WTC11 (cell line): ENCODE measurements at regions not wholly inside any gene's neighbourhood (a gene's known extent, or its start where the extent isn't known, plus 50 kb on each side); places are given as distances from the start of the nearest gene placed in this dataset.

ENCODE experiments used
- ATAC-seq: fragments of 200-7000 bp; cut with Tn5 transposase; 2 replicates; pipeline ENCODE4 v1.10.0; 2021; ENCODE audit warnings: mild to moderate bottlenecking, moderate library complexity
- CTCF ChIA-PET: fragments of 300-600 bp; sonication (Branson Sonifier 250); formaldehyde crosslinking; loops from one replicate; lab custom pipeline; 2021; ENCODE audit warnings: antibody characterized with exemption; lab: Charles Lee
- POLR2A ChIA-PET: fragments of 350-600 bp; sonication (Branson Sonifier 250); formaldehyde crosslinking; loops from one replicate; lab custom pipeline; 2021; ENCODE audit warnings: antibody characterized with exemption; lab: Charles Lee
- DNase-seq: peaks from one replicate; pipeline ENCODE4 v3.0.0; 2021; ENCODE audit warnings: low spot score
- H3K27ac Mint-ChIP-seq: 2 replicates; pipeline ENCODE4 v1.8.0; 2021; ENCODE audit warnings: mixed read lengths
- H3K27me3 Mint-ChIP-seq: 2 replicates; pipeline ENCODE4 v1.8.0; 2021; ENCODE audit warnings: low read depth, mild to moderate bottlenecking, moderate library complexity, mixed read lengths
- H3K36me3 Mint-ChIP-seq: 2 replicates; pipeline ENCODE4 v1.8.0; 2021; ENCODE audit warnings: mixed read lengths
- H3K4me1 Mint-ChIP-seq: 2 replicates; pipeline ENCODE4 v1.8.0; 2022; ENCODE audit warnings: mixed read lengths
- H3K4me3 Mint-ChIP-seq: 2 replicates; pipeline ENCODE4 v1.8.0; 2021; ENCODE audit warnings: mild to moderate bottlenecking, moderate library complexity, mixed read lengths
- H3K9me3 Mint-ChIP-seq: 2 replicates; pipeline ENCODE4 v1.8.0; 2021; ENCODE audit warnings: mixed read lengths
- CREM ChIP-seq: sonication (generic); formaldehyde crosslinking; IDR thresholded peaks from 2 replicates; pipeline ENCODE4 v1.8.1; 2022; ENCODE audit warnings: mild to moderate bottlenecking, missing genetic modification reagents, moderate library complexity
- FOXJ3 ChIP-seq: sonication (generic); formaldehyde crosslinking; IDR thresholded peaks from 2 replicates; pipeline ENCODE4 v1.9.0; 2021; ENCODE audit warnings: missing genetic modification reagents, mild to moderate bottlenecking, borderline replicate concordance
- GABPB1 ChIP-seq: sonication (generic); formaldehyde crosslinking; IDR thresholded peaks from 2 replicates; pipeline ENCODE4 v1.8.1; 2023; ENCODE audit warnings: mild to moderate bottlenecking, missing genetic modification reagents
- GRHL2 ChIP-seq: fragments of 250-450 bp; sonication (Bioruptor Pico); IDR thresholded peaks from 2 replicates; pipeline ENCODE4 v1.8.0; 2022; ENCODE audit warnings: mild to moderate bottlenecking, moderate library complexity; ENCODE audit not compliant: insufficient replicate concordance, severe bottlenecking
- GTF2I ChIP-seq: fragments of 250-450 bp; sonication (Bioruptor Pico); conservative IDR thresholded peaks from 2 replicates; pipeline ENCODE4 v1.4.0; 2021; ENCODE audit warnings: mild to moderate bottlenecking
- NFYB ChIP-seq: sonication (generic); formaldehyde crosslinking; conservative IDR thresholded peaks from 2 replicates; pipeline ENCODE4 v1.8.0; 2022; ENCODE audit warnings: low read depth, missing genetic modification reagents
- NR1H2 ChIP-seq: sonication (generic); formaldehyde crosslinking; IDR thresholded peaks from 2 replicates; pipeline ENCODE4 v1.9.0; 2021; ENCODE audit warnings: mild to moderate bottlenecking, moderate library complexity, missing genetic modification reagents
- NR2C2 ChIP-seq: sonication (generic); formaldehyde crosslinking; IDR thresholded peaks from 2 replicates; pipeline ENCODE4 v1.8.0; 2022; ENCODE audit warnings: mild to moderate bottlenecking, missing genetic modification reagents
- PRRX2 ChIP-seq: fragments of 250-450 bp; sonication (Bioruptor Pico); IDR thresholded peaks from 2 replicates; pipeline ENCODE4 v1.8.0; 2021; ENCODE audit warnings: mild to moderate bottlenecking
- RELA ChIP-seq: sonication (generic); formaldehyde crosslinking; IDR thresholded peaks from 2 replicates; pipeline ENCODE4 v1.8.1; 2022; ENCODE audit warnings: missing genetic modification reagents, mild to moderate bottlenecking, borderline replicate concordance
- SMAD3 ChIP-seq: sonication (generic); formaldehyde crosslinking; IDR thresholded peaks from 2 replicates; pipeline ENCODE4 v1.8.0; 2022; ENCODE audit warnings: missing genetic modification reagents, mild to moderate bottlenecking, borderline replicate concordance
- TCF7 ChIP-seq: sonication (generic); formaldehyde crosslinking; IDR thresholded peaks from 2 replicates; pipeline ENCODE4 v1.8.0; 2022; ENCODE audit warnings: mild to moderate bottlenecking, low read depth, missing genetic modification reagents, moderate library complexity
- TEAD1 ChIP-seq: sonication (generic); formaldehyde crosslinking; IDR thresholded peaks from 2 replicates; pipeline ENCODE4 v1.8.0; 2022; ENCODE audit warnings: mild to moderate bottlenecking, missing genetic modification reagents
- ZNF232 ChIP-seq: sonication (generic); formaldehyde crosslinking; IDR thresholded peaks from 2 replicates; pipeline ENCODE4 v1.8.0; 2022; ENCODE audit warnings: mild to moderate bottlenecking, missing genetic modification reagents
- TF ChIP-seq, protein P1 (sequence below): sonication (generic); formaldehyde crosslinking; IDR thresholded peaks from 2 replicates; pipeline ENCODE4 v1.8.0; 2023; ENCODE audit warnings: missing genetic modification reagents
- TF ChIP-seq, protein P2 (sequence below): sonication (generic); formaldehyde crosslinking; IDR thresholded peaks from 2 replicates; pipeline ENCODE4 v1.8.1; 2022; ENCODE audit warnings: mild to moderate bottlenecking, moderate library complexity, missing genetic modification reagents
- TF ChIP-seq, protein P3 (sequence below): sonication (generic); formaldehyde crosslinking; IDR thresholded peaks from 2 replicates; pipeline ENCODE4 v1.8.1; 2022; ENCODE audit warnings: low read depth, mild to moderate bottlenecking, moderate library complexity, missing genetic modification reagents, borderline replicate concordance
- TF ChIP-seq, protein P4 (sequence below): sonication (generic); formaldehyde crosslinking; conservative IDR thresholded peaks from 2 replicates; pipeline ENCODE4 v1.8.1; 2023; ENCODE audit warnings: mild to moderate bottlenecking, low read depth, missing genetic modification reagents, moderate library complexity
- TF ChIP-seq, protein P5 (sequence below): fragments of 200-600 bp; IDR thresholded peaks from 2 replicates; pipeline ENCODE4 v1.8.0; 2022; ENCODE audit warnings: antibody characterized with exemption
- TF ChIP-seq, protein P6 (sequence below): sonication (generic); formaldehyde crosslinking; IDR thresholded peaks from 2 replicates; pipeline ENCODE4 v1.8.0; 2023; ENCODE audit warnings: mild to moderate bottlenecking, missing genetic modification reagents

DNA sequence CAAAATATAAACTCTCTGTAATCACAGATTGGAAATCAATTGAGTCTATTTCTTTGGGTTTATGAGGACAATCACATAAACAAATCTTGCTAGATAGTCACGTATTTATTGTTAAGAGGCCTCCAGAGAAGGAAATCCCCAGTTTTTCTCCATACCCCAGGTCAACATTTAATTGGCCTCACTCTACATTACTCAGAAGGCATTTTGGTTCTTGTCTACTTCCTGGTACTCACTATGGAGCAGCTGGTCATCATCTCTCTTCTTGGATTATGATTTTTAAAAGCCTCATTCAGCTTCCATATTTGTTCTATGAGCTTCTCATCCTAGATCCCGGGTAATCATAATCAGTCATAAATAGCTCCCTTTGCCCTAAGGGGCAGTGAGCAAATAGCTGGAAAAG is 81.6 kb upstream of the LNX1 start:
- H3K36me3 Mint-ChIP-seq: no peaks in the 10 kb centered on the region
- peaks cover 6% of the 10 kb centered on the region for H3K27me3 Mint-ChIP-seq
- POLR2A ChIA-PET: no interaction called here
- TF ChIP-seq, protein P1, sequence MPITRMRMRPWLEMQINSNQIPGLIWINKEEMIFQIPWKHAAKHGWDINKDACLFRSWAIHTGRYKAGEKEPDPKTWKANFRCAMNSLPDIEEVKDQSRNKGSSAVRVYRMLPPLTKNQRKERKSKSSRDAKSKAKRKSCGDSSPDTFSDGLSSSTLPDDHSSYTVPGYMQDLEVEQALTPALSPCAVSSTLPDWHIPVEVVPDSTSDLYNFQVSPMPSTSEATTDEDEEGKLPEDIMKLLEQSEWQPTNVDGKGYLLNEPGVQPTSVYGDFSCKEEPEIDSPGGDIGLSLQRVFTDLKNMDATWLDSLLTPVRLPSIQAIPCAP: no peak
- TF ChIP-seq GABPB1 (CRISPR knock-in tag): no peak
- TF ChIP-seq NR2C2: no peak
- TF ChIP-seq CREM (CRISPR knock-in tag): no peak
- TF ChIP-seq, protein P2, sequence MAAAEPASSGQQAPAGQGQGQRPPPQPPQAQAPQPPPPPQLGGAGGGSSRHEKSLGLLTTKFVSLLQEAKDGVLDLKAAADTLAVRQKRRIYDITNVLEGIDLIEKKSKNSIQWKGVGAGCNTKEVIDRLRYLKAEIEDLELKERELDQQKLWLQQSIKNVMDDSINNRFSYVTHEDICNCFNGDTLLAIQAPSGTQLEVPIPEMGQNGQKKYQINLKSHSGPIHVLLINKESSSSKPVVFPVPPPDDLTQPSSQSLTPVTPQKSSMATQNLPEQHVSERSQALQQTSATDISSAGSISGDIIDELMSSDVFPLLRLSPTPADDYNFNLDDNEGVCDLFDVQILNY (CRISPR knock-in tag): no peak
- no peak for TF ChIP-seq RELA (CRISPR knock-in tag)
- TF ChIP-seq TCF7 (CRISPR knock-in tag): no peak
- no peak for TF ChIP-seq NFYB
- no peak for TF ChIP-seq PRRX2 (CRISPR knock-in tag)
- TF ChIP-seq, protein P3, sequence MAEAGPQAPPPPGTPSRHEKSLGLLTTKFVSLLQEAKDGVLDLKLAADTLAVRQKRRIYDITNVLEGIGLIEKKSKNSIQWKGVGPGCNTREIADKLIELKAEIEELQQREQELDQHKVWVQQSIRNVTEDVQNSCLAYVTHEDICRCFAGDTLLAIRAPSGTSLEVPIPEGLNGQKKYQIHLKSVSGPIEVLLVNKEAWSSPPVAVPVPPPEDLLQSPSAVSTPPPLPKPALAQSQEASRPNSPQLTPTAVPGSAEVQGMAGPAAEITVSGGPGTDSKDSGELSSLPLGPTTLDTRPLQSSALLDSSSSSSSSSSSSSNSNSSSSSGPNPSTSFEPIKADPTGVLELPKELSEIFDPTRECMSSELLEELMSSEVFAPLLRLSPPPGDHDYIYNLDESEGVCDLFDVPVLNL: no peak
- TF ChIP-seq NR1H2 (CRISPR knock-in tag): no peak
- TF ChIP-seq, protein P4, sequence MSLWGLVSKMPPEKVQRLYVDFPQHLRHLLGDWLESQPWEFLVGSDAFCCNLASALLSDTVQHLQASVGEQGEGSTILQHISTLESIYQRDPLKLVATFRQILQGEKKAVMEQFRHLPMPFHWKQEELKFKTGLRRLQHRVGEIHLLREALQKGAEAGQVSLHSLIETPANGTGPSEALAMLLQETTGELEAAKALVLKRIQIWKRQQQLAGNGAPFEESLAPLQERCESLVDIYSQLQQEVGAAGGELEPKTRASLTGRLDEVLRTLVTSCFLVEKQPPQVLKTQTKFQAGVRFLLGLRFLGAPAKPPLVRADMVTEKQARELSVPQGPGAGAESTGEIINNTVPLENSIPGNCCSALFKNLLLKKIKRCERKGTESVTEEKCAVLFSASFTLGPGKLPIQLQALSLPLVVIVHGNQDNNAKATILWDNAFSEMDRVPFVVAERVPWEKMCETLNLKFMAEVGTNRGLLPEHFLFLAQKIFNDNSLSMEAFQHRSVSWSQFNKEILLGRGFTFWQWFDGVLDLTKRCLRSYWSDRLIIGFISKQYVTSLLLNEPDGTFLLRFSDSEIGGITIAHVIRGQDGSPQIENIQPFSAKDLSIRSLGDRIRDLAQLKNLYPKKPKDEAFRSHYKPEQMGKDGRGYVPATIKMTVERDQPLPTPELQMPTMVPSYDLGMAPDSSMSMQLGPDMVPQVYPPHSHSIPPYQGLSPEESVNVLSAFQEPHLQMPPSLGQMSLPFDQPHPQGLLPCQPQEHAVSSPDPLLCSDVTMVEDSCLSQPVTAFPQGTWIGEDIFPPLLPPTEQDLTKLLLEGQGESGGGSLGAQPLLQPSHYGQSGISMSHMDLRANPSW (CRISPR knock-in tag): no peak
- no peak for TF ChIP-seq TEAD1 (CRISPR knock-in tag)
- TF ChIP-seq FOXJ3 (CRISPR knock-in tag): no peak
- TF ChIP-seq SMAD3 (CRISPR knock-in tag): no peak
- TF ChIP-seq, protein P5, sequence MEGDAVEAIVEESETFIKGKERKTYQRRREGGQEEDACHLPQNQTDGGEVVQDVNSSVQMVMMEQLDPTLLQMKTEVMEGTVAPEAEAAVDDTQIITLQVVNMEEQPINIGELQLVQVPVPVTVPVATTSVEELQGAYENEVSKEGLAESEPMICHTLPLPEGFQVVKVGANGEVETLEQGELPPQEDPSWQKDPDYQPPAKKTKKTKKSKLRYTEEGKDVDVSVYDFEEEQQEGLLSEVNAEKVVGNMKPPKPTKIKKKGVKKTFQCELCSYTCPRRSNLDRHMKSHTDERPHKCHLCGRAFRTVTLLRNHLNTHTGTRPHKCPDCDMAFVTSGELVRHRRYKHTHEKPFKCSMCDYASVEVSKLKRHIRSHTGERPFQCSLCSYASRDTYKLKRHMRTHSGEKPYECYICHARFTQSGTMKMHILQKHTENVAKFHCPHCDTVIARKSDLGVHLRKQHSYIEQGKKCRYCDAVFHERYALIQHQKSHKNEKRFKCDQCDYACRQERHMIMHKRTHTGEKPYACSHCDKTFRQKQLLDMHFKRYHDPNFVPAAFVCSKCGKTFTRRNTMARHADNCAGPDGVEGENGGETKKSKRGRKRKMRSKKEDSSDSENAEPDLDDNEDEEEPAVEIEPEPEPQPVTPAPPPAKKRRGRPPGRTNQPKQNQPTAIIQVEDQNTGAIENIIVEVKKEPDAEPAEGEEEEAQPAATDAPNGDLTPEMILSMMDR: no peak
- TF ChIP-seq GTF2I: no peak
- TF ChIP-seq GRHL2 (CRISPR knock-in tag): no peak
- no peak for TF ChIP-seq ZNF232 (CRISPR knock-in tag)
- TF ChIP-seq, protein P6, sequence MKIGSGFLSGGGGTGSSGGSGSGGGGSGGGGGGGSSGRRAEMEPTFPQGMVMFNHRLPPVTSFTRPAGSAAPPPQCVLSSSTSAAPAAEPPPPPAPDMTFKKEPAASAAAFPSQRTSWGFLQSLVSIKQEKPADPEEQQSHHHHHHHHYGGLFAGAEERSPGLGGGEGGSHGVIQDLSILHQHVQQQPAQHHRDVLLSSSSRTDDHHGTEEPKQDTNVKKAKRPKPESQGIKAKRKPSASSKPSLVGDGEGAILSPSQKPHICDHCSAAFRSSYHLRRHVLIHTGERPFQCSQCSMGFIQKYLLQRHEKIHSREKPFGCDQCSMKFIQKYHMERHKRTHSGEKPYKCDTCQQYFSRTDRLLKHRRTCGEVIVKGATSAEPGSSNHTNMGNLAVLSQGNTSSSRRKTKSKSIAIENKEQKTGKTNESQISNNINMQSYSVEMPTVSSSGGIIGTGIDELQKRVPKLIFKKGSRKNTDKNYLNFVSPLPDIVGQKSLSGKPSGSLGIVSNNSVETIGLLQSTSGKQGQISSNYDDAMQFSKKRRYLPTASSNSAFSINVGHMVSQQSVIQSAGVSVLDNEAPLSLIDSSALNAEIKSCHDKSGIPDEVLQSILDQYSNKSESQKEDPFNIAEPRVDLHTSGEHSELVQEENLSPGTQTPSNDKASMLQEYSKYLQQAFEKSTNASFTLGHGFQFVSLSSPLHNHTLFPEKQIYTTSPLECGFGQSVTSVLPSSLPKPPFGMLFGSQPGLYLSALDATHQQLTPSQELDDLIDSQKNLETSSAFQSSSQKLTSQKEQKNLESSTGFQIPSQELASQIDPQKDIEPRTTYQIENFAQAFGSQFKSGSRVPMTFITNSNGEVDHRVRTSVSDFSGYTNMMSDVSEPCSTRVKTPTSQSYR (CRISPR knock-in tag): no peak
- H3K27ac Mint-ChIP-seq: no peak overlapping the region
- CTCF ChIA-PET: no interaction called here
- no peak overlapping the region for H3K4me3 Mint-ChIP-seq
- no peaks in the 10 kb centered on the region for H3K4me1 Mint-ChIP-seq
- peaks cover 16% of the 10 kb centered on the region for H3K9me3 Mint-ChIP-seq
- DNase-seq (no peak), ATAC-seq (no peak)
